GM18498 (cell line): ENCODE measurements at regions not wholly inside any gene's neighbourhood (a gene's known extent, or its start where the extent isn't known, plus 50 kb on each side); places are given as distances from the start of the nearest gene placed in this dataset.
"Not testable (repeated sequence)": the region's sequence is repeated elsewhere in the genome, so short reads cannot be mapped to it uniquely, and the experiment has no call there.

Source experiments
- ATAC-seq: cut with Tn5 transposase; IDR thresholded peaks from one replicate; pipeline ENCODE4 v1.9.1; 2021; ENCODE audit warnings: mild to moderate bottlenecking, moderate library complexity; ENCODE audit not compliant: unreplicated experiment

DNA sequence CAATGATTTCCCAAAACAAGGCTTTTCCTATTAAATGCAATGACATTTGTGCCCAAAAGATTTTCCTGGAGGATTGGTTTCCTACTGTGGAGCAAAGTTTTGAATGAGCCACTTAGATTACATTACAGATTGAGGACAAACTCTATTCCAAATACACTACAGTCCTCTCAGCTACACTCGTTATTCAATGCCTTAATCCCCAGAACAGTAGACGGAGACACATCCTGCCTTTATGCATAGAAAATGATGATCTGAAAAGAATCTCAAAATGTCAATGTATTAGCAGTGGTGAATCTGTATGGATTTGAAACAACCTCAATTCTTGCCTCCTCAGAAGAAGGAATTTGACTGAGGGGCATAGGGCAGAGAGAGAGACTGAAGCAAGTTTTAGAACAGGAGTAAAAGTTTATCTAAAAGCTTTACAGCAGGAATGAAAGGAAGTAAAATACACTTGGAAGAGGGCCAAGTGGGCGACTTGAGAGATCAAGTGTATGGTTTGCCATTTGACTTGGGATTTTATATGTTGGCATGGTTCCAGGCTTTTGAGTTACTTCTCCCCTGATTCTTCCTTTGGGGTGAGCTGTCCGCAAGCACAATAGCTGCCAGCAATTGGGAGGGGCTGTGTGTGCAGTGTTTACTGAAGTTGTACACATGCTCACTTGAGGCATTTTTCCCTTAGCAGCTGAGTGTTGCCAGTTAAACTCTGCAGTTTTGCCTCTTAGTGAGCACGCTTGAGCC lies 891.9 kb upstream of the MBL2 start:
- ATAC-seq, result no peak

DNA sequence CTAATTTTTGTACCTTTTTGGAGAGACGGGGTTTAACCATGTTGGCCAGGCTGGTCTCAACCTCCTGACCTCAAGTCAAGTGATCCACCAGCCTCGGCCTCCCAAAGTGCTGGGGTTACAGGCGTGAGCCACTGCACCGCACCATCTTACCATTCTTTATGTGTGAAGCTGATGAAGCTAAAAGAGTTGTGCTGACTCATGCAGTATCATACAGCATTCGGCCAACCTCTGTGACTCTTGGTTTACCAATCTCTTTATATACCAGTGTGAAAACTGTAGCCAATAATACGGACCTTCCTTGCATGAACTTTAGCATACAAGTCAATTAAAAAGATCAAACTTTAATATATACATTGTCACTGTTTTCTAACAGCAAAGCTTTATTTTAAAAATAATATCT lies 878.2 kb upstream of the MBL2 start:
- no peak for ATAC-seq

DNA sequence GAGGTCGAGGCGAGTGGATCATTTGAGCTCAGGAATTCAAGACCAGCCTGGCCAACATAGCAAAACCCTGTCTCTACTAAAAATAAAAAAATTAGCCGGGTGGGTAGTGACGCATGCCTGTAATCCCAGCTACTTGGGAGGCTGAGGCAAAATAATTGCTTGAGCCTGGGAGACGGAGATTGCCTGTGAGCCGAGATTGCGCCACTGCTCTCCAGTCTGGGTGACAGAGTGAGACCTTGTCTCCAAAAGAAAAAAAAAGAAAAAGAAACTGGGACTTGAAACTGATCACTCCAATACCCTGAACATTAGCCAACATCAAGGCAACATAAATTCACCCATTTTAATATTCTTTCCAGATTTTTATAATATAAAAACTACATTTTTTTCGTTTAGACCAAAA lies 874.6 kb upstream of the MBL2 start:
- not testable (repeated sequence) for ATAC-seq

DNA sequence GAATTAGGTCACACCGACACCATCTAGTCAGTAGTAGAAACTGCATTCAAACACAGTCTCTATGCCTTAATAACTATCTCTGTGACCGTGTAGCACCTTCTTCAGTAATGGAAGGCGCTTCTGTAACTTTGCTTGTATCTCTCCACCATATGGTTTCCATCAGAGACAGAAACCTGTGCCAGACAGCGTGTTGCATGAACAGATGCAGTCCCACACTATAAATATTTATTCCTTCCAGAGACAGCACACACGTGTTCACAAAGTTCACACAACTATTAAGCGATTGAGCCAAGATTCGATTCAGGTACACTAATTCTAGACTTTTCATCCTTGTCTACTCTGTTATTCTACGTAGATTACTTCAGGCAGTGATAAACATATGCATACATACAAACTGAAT lies 873.9 kb upstream of the MBL2 start:
- ATAC-seq, result no peak

DNA sequence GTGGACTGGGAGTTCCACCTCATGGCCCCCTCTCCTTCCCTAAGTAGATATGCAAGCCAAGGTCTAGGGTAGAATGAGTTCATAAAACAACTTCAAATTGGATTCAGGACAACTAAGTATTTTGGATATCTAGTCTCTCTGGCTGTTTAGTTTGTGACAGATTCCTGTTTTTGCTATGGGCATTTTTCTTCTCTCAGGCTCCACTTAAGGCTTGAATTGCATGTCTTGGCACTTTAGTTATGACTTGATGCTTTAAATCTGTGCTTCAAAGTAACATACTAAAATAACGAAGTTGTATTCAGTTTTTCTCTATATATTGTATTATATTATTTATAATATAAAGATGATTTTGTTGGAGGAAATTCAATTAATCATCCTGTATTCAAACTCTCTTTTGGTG lies 873.4 kb upstream of the MBL2 start:
- no peak for ATAC-seq

DNA sequence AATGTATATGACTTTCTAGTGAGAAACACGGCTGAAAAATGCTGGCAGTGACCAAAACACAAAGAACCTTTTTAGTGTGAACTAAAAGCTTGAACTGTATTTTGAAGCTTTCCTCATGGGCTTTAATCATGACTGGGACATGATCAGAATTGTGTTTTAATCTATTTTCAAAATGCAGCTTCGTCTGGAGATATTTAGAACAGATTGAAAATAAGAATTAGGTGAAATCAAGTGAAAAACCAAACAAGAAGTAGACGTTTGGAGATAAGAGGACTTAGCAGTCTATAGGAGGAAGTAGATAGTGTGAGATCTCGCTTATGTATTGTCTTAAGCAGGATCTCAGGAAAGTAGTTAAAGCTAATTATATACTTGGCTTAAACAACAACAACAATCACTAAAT lies 865.4 kb upstream of the MBL2 start:
- no peak for ATAC-seq

DNA sequence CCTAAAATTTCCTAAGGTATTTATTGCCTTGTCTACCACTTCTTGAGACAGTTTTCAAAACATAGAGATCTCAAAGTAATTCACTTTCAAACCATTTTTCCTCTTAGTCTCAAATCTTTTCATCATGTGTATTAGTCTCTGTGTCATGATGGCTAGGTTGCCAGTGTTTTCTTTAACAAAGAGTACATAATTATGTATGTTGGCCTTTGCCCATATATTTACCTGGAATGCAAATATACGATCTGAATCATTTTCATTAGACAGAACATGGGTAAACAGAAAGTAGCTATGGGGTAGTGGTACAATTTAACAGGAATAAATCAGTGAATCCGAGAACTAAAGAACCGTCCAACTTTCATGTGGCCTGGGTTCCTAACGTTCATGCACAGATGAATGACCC lies 852.1 kb upstream of the MBL2 start:
- no peak for ATAC-seq

DNA sequence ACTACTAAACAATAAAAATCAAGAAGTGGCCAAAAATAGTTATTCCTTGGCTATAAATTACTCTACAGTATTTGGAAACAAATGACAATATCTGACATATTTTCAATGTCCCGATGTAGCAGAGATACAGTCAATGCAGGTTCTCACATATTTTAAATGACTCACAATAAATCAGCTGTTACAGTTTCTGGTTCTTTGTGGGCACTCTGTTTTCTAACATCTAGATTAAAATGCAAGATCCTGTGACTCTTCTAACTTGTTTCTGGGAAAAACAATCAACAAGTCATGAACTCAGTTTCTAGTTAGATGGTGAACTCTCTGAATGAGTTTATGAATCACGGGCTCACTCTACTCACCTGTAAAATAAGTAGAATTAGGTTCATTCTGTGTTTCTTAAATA lies 849.6 kb upstream of the MBL2 start:
- no peak for ATAC-seq

DNA sequence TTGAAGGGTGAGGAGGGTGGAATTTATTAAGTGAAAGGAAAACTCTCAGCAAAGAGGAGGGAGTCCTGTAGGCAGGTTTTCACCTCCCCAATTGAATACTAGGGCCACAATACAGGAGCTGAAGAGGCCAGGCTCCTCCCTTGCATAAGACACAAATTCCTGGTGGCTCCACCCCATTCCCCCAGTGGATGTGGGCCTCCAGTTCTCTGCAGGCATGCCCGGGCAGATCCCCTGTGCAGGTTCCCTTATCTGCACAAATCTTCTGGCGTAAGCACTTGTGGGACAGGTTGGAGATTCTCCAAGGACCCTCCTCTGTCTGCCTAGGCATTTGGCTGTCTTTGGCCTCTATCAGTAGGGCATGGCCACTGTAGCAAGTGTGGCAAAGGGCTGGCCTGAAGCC lies 847.1 kb upstream of the MBL2 start:
- ATAC-seq, result no peak

DNA sequence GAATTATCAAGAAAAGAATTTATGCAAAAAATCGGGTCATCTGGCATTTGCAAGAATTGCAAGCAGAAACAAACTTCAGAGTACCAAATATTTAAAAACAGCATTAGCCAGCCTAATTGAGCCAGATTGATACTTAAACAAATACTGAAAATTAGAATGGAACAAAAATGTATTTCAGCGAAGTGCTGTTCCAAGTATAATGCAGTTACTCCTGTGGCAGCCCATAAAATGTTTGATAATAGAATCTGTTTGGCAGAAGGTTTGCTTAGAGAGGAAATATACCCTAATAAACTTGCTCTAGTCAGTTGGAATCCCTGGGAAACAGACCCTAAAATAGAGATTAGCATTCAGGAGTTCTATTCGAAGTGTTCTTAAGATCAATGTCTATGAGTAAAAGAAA lies 835.1 kb upstream of the MBL2 start:
- ATAC-seq, result no peak

DNA sequence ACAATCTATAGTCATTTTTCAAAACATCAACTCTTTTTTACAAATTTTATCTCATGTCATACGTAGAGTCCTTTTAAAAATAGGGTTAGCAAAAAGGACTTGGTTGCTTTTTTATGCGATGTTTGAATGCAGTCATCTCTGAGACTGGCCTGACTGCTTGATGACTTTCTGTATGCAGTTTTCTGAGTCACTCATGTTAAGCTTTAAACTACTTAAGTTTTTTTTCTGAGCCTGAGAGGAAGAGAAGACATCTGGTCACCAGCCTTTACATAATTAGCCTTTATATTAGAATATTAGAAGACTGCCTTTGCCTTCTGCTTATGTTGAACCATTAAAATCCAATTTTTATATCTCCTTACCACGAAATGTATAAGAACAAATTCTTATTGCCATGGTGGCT lies 834.4 kb upstream of the MBL2 start:
- ATAC-seq, result no peak

DNA sequence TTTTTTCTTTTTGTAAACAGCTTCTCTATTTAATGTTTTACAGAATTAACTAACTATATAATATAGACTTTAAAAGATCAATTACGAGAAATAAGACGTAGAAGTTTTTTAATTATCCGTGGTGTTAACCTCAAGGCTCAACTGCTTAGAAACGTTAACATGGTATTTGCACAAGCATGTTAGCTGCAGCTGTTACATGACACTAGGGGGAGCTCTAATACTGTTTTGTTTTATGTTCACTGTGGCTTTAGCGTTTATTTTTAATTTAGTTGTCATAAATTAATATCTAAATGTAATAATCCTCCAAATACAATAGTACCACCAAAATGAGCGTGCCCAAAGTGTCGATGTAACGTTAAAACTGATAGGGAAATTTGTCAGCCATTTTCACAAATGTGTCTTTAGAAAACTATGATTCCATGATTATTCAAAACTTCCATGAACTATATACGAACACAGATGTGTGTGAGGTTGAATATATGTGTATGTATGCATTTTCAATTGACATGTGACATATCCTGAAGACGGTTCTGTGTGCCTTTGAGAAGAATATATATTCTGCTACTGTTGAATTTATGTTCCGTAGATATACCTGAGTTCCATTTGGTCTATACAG lies 828.8 kb upstream of the MBL2 start:
- ATAC-seq, result peak; percentile 76

DNA sequence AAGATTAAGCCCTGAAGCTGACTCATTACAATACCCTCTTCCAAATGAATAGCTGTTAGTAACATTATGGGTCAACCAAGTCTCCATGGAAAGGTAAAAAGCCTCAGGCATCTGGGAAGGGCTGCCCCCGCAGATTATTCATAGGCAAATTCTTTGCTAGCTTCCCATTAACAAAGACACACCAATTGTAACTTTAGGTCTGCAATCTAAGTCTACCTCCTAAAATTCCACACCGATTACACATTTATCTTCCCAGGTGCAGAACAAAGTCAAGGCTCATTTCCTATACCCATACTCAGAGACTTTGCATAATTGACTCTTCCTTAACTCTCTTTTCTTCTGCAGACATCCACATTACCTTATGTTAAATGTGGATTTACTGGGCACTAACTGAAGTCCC lies 826.3 kb upstream of the MBL2 start:
- ATAC-seq, result no peak

DNA sequence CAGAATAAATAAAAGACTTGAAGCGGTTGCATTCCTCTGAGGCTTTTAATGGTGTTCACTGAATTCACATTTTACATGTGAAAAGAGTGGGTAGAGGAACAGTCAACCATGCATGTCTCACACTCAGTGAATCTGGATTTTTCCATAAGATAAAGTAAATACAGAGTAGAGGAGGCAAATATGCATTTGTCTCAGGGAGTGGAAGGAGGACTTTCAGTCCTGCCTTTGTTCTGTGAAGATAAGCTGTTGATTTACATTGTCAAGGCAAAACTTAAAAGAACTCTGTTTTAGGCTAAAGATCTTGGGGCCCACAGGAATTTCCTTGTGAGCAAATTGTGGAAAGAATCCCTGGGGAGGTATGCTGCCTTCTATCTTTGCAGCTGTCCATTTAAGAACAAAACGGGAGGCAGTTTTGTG lies 825.3 kb upstream of the MBL2 start:
- no peak for ATAC-seq

DNA sequence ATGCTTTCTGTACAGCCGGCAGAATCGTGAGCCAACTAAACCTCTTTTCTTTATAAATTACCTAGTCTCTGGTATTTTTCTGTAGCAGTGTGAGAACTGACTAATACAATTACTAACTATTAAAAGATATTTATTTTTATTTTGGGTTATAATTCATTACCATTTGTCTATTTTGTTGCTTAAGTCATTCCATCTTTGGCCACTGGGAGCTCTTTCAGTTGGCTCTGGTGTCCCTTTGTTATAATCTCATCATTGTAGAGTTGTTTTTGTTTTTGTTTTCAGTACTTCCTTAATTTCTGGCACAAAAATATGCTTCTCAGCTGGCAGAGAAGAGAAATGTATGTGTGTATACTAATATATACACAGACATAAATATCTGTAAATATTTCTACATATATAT lies 807.9 kb upstream of the MBL2 start:
- no peak for ATAC-seq

DNA sequence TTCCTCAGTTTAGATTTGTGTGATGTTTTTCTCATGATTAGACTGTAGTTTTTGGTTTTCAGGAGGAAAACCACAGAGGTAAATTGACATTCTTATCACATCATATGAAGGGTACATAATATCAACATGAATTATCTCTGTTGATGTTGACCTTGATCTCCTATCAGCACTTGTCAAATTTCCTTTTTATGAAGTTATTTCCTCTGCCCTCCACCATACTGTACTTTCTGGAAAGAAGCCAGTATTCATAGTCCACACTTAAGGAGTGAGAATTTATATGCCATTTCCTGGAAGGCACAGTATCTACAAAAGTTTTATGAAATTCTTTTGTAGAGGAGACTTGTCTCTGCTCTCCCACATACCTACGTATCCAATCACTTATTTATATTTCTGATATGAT lies 807.2 kb upstream of the MBL2 start:
- ATAC-seq, result no peak

DNA sequence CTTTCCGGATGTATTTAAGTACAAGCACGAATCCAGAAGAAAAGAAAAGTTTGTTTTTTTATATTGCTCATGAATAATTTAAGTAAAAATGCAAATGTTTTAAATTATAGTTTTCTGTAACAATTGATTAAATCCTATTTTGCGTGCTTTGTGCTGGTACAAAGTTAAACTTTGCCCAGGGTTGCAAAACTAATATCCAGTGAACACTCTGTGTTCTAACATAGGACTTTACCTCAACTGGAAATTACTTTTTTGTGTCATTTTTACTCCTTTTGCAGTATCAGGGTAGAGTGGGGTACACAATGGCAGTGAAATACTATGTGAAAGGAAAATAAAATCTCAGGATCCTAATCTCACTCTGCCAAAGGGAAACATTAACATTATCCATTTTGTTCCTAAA lies 801.4 kb upstream of the MBL2 start:
- no peak for ATAC-seq

DNA sequence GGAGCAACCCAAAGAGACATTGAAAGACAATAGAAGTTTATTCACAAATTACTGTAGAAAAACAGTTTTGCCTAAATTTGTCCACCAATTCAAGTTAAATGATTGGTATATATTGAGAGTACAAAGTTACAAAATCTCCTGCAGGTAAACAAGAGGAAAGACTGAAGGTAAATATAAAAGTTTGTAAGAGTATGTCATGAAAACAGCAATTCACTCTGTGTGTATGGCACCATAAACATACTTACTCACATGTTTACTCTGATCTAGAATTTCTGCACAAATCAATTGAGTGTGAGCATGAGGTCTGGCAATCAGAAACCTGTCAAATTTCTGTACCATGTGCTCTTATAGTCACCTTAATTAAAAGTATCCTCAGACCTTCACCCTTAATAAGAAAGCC lies 800.9 kb upstream of the MBL2 start:
- ATAC-seq, result no peak

DNA sequence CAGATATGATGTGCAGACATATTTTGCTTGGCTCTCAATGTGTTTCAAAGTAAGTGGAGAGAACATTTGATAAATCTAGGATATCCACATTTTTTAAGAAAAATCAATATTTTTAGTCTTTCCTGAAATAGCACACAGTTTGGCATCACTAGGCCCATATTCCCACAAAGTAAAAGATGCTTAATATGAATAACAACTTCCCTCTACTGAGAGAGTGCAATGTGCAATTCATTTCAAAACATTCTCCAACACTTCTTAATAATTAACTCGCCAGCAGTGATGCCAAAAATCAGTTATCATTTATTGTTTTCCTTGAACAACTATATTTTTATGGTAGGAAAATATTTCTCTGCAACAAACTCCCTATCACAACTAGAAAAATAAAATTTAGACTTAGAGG lies 800.2 kb upstream of the MBL2 start:
- ATAC-seq, result no peak

DNA sequence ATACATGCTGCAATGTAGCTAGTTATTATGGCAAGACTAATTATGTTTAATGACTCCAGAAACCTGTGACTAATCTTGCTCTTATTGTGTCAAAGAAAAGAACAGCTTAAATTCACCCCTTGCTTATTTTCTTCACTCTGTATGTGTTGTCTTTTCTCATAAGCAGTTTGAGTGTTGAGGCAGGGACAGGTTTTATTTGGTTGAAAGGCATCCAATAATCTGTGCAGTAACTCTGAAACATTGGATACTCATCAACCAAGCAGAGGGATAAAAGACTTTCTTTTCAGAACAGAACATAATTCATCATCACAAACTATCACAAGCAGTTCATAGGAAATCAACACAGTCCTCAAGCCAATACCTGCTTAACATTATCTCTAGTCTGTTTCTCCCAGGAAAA lies 797.6 kb upstream of the MBL2 start:
- ATAC-seq, result no peak

DNA sequence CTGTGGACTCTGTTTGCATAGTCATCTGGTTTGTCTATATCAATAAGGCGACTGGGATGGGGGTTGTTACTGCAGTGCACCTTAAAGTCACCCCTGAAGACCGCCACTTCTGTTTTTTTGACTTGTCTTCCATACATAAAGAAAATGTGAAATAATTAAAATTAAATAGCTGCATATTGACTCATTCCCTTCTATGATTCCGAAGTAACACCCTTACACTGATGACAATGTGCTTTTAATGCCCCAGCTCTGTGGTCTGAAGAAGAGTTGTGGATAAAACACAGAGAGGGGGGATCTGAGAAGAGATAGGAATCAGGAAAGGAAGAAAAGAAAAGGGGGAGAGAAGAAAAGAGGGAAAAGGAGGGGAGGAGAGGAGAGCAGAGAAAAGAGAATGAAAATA lies 796.9 kb upstream of the MBL2 start:
- no peak for ATAC-seq

DNA sequence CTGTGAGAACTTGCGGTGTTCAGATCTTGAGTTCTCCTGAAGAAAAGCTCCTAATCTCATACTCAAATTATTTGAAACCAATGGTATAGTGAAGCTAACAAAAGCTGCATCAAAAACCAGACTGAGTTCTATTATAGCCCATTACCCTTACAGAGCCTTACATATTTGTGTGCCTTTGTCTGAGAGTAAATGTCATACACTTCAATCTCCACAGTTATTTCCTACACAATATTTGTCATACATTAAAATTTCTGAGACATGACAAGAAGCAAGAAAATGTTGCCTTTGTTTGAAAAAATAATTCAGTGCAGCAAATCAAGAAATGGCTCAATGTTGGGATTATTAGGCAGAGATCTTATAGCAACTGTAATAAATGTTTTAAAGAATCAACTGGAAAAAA lies 776.1 kb upstream of the MBL2 start:
- no peak for ATAC-seq

DNA sequence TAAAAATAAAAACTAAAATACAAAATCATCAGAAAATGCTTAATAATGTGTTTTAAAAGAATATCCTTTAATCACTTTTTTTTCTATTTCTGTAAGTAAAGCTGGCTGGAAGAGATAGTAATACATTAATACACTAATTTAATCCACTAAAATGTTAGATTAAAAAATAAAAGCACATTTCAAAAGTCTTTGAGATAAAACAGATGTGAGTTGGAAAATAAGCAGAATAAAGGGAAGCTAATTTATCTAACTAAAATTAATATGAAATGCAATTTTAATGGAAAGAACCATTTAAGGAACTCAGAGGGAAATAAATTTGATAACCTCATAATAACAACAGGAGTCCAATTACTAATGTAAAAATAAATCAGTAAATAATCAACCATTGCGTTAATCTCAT lies 774.8 kb upstream of the MBL2 start:
- ATAC-seq, result no peak
